Mucosa of descending colon (tissue), 3 donors: ENCODE measurements at regions not wholly inside any gene's neighbourhood (a gene's known extent, or its start where the extent isn't known, plus 50 kb on each side); places are given as distances from the start of the nearest gene placed in this dataset.
"Not testable (repeated sequence)": the region's sequence is repeated elsewhere in the genome, so short reads cannot be mapped to it uniquely, and the experiment has no call there.

Experiments used
- ATAC-seq: fragments of 200-7000 bp; cut with Tn5 transposase; one replicate; pipeline ENCODE4 v1.9.1; 2020; ENCODE audit warnings: mild to moderate bottlenecking, moderate library complexity
- DNase-seq, 3 donors: peaks; one replicate each; pipeline ENCODE4 v3.0.0-alpha.2; 2020
- H3K36me3 ChIP-seq: fragments of 200-600 bp; one replicate; pipeline ENCODE4 v1.8.0; 2021; ENCODE audit warnings: low read depth, mild to moderate bottlenecking
- H3K4me1 ChIP-seq: fragments of 200-600 bp; one replicate; pipeline ENCODE4 v1.8.0; 2021; ENCODE audit warnings: low read depth, mild to moderate bottlenecking
- H3K4me3 ChIP-seq: fragments of 200-600 bp; one replicate; pipeline ENCODE4 v1.8.0; 2021; ENCODE audit warnings: mild to moderate bottlenecking
- H3K9me3 ChIP-seq: fragments of 200-600 bp; one replicate; pipeline ENCODE4 v1.8.0; 2021; ENCODE audit warnings: mild to moderate bottlenecking
- intact Hi-C, 2 donors: fragments of 100-400 bp; cut with DNase I in 1 of 2; cut with micrococcal nuclease in 1 of 2; formaldehyde crosslinking; loops; one replicate each; pipeline versions ENCODE4 v1.11.0 to v1.11.1; 2022; cut with DNase I, micrococcal nuclease
- TF ChIP-seq, protein P1 (sequence below): fragments of 200-600 bp; IDR thresholded peaks from one replicate; pipeline ENCODE4 v1.8.0; 2022; ENCODE audit warnings: antibody characterized with exemption, mild to moderate bottlenecking
- donor health status: DM: no; HTN: no; CAD: no; lungs with moderate emphysema.
- donor health status: DM: no; HTN: no; CAD: no.
- donor health status: DM: no; HTN: yes; CAD: no.

- no peak overlapping the region for H3K4me3 ChIP-seq
- H3K4me1 ChIP-seq: no peaks in the 10 kb centered on the region
- intact Hi-C loops: no loop called here
- ATAC-seq (no peak), DNase-seq (no peak)
- H3K36me3 ChIP-seq: no peaks in the 10 kb centered on the region
- no peaks in the 10 kb centered on the region for H3K9me3 ChIP-seq
- TF ChIP-seq, protein P1, sequence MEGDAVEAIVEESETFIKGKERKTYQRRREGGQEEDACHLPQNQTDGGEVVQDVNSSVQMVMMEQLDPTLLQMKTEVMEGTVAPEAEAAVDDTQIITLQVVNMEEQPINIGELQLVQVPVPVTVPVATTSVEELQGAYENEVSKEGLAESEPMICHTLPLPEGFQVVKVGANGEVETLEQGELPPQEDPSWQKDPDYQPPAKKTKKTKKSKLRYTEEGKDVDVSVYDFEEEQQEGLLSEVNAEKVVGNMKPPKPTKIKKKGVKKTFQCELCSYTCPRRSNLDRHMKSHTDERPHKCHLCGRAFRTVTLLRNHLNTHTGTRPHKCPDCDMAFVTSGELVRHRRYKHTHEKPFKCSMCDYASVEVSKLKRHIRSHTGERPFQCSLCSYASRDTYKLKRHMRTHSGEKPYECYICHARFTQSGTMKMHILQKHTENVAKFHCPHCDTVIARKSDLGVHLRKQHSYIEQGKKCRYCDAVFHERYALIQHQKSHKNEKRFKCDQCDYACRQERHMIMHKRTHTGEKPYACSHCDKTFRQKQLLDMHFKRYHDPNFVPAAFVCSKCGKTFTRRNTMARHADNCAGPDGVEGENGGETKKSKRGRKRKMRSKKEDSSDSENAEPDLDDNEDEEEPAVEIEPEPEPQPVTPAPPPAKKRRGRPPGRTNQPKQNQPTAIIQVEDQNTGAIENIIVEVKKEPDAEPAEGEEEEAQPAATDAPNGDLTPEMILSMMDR: no peak
Measured at GRCh38 chr2:242004902-242005230, 135.3 kb downstream of the RTP5 start.

DNA sequence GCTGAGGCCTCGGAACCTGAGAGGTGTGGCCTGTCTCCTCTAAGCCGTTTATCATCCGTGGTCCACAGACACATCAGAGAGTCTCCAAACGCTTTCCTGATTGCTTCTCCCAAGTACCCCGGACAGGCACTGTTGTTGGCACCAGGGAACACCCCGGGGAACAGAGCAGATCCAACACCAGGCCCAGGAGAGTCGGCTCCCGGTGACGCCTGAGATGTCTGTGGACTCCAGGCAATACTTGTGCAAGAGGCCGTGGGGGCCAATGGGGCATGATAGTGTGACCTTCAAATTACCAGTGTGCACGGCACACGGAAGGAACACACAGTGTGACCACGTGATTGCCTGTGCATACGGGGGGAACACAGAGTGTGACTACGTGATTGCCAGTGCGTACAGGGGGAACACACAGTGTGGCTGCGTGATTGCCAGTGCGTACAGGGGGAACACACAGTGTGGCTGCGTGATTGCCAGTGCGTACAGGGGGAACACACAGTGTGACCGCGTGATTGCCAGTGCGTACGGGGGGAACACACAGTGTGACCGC lies 136.6 kb downstream of the RTP5 start:
- ATAC-seq, intact Hi-C loops, DNase-seq, H3K9me3 ChIP-seq, H3K4me3 ChIP-seq, H3K4me1 ChIP-seq, H3K36me3 ChIP-seq: not testable (repeated sequence)

DNA sequence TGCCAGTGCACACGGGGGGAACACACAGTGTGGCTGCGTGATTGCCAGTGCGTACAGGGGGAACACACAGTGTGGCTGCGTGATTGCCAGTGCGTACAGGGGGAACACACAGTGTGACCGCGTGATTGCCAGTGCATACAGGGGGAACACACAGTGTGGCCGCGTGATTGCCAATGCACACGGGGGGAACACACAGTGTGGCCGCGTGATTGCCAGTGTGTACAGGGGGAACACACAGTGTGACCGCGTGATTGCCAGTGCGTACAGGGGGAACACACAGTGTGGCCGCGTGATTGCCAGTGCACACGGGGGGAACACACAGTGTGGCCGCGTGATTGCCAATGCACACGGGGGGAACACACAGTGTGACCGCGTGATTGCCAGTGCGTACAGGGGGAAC lies 139.4 kb downstream of the RTP5 start:
- DNase-seq, intact Hi-C loops, H3K4me1 ChIP-seq, H3K4me3 ChIP-seq, ATAC-seq, H3K9me3 ChIP-seq, H3K36me3 ChIP-seq: not testable (repeated sequence)

DNA sequence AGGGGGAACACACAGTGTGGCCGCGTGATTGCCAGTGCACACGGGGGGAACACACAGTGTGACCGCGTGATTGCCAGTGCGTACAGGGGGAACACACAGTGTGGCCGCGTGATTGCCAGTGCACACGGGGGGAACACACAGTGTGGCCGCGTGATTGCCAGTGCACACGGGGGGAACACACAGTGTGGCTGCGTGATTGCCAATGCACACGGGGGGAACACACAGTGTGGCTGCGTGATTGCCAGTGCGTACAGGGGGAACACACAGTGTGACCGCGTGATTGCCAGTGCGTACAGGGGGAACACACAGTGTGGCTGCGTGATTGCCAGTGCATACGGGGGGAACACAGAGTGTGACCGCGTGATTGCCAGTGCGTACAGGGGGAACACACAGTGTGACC lies 140.3 kb downstream of the RTP5 start:
- intact Hi-C loops, H3K4me3 ChIP-seq, H3K4me1 ChIP-seq, DNase-seq, H3K36me3 ChIP-seq, H3K9me3 ChIP-seq, ATAC-seq: not testable (repeated sequence)

GRCh38 chr2:242010252-242011166 lies 141.0 kb downstream of the RTP5 start:
- H3K9me3 ChIP-seq, DNase-seq, intact Hi-C loops, H3K36me3 ChIP-seq, ATAC-seq, H3K4me1 ChIP-seq, H3K4me3 ChIP-seq: not testable (repeated sequence)

GRCh38 chr2:242011167-242011513 lies 141.6 kb downstream of the RTP5 start:
- H3K4me3 ChIP-seq: no peak overlapping the region
- H3K36me3 ChIP-seq: no peaks in the 10 kb centered on the region
- DNase-seq (no peak), ATAC-seq (no peak)
- H3K9me3 ChIP-seq: no peaks in the 10 kb centered on the region
- TF ChIP-seq, protein P1: no peak
- intact Hi-C loops: no loop called here
- H3K4me1 ChIP-seq: no peaks in the 10 kb centered on the region

DNA sequence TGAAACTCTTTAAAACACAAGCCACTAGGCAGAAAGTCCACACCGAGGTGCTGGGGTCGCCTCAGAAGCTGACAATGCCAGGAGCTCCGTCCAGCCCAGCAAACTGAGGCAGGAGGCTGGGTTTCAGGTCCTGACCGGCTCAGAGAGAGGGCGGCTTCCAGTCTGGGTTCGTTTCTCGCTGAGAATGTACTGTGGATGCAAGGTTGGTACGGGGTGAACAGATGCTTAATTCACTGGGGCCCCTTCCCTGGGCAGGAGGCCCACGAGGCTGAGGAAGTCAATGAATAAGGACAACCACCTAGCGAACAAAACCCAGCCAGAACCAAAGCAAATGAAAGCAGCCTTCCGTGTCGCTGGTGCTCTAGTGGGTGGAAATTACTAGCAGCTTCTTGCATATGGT lies 142.0 kb downstream of the RTP5 start:
- TF ChIP-seq, protein P1: no peak
- ATAC-seq (no peak), DNase-seq (no peak)

More for the DNA sequence above, 142.0 kb downstream of the RTP5 start:
- no peaks in the 10 kb centered on the region for H3K9me3 ChIP-seq
- H3K4me1 ChIP-seq: no peaks in the 10 kb centered on the region
- H3K4me3 ChIP-seq: no peak overlapping the region
- intact Hi-C loops: no loop called here
- no peaks in the 10 kb centered on the region for H3K36me3 ChIP-seq
